ENCODE measurements at regions not wholly inside any gene's neighbourhood (a gene's known extent, or its start where the extent isn't known, plus 50 kb on each side); places are given as distances from the start of the nearest gene placed in this dataset.

GRCh38 chr12:83198291-83199015 lies 511.7 kb downstream of the TMTC2 start:
- POLR2A ChIA-PET (ENCODE audit: unreplicated experiment), result no interaction called here
- H3K9me3 ChIP-seq (ENCODE audit: control insufficient read depth, insufficient read depth, low read length), result no peaks in the 10 kb centered on the region
- no peaks in the 10 kb centered on the region for H3K79me1 ChIP-seq (ENCODE audit: low read depth in 1 of 2, low read length in 2 of 2)
- no peak overlapping the region for H3K23ac ChIP-seq (ENCODE audit: low read depth, low read length)
- H2BK5ac ChIP-seq (ENCODE audit: low read depth, low read length, poor library complexity, severe bottlenecking), result no peak overlapping the region
- H3K27ac ChIP-seq (ENCODE audit: insufficient read depth, low read length), result no peak overlapping the region
- H3K56ac ChIP-seq (ENCODE audit: extremely low read depth, insufficient read depth, low read length), result no peak overlapping the region
- H2BK20ac ChIP-seq (ENCODE audit: low read depth, low read length), result no peak overlapping the region
- no peaks in the 10 kb centered on the region for H3K36me3 ChIP-seq (ENCODE audit: control insufficient read depth, insufficient read depth, low read length)
- no peak overlapping the region for H3K4me2 ChIP-seq (ENCODE audit: low read depth, low read length)
- no peaks in the 10 kb centered on the region for H3K4me1 ChIP-seq (ENCODE audit: control insufficient read depth, insufficient read depth, low read length)
- no peak overlapping the region for H2AK5ac ChIP-seq (ENCODE audit: low read depth, low read length)
- H3K18ac ChIP-seq (ENCODE audit: low read depth, low read length), result no peak overlapping the region
- no peak overlapping the region for H4K91ac ChIP-seq (ENCODE audit: insufficient read depth, low read depth, low read length)
- H2AFZ ChIP-seq (replicated peaks; ENCODE audit: low read length, poor library complexity), result no peak overlapping the region
- H4K5ac ChIP-seq (ENCODE audit: low read depth, low read length), result no peak overlapping the region
- BruUV-seq (replicated peaks), result no TSS peak
- CTCF ChIA-PET, result no interaction called here
- TF ChIP-seq FOS (IDR thresholded peaks at IDR 0.05; ENCODE audit: low read depth, low read length) (no peak), MAFK (IDR thresholded peaks at IDR 0.05; ENCODE audit: low read depth, low read length) (no peak), BHLHE40 (IDR thresholded peaks at IDR 0.05; ENCODE audit: low read depth, low read length) (no peak), MAZ (IDR thresholded peaks at IDR 0.05; ENCODE audit: borderline replicate concordance, low read depth, low read length) (no peak), CEBPB (IDR thresholded peaks at IDR 0.05; ENCODE audit: low read depth, low read length) (no peak), CTCF (conservative IDR thresholded peaks at IDR 0.05; ENCODE audit: low read depth, low read length) (no peak), ELK1 (IDR thresholded peaks at IDR 0.05; ENCODE audit: borderline replicate concordance, low read depth, low read length) (no peak)
- dilution Hi-C loops (cut with HindIII; ENCODE audit: low sequenced_read_pairs, unreplicated experiment) (no loop called here), in situ Hi-C loops (cut with MboI; ENCODE audit: low sequenced_read_pairs) (no loop called here), intact Hi-C loops (cut with micrococcal nuclease) (no loop called here)
- no peak overlapping the region for H4K8ac ChIP-seq (ENCODE audit: low read depth in 2 of 2, low read length in 2 of 2)
- H2BK15ac ChIP-seq (ENCODE audit: low read depth, low read length), result no peak overlapping the region
- ATAC-seq (ENCODE audit: low read depth) (no peak), DNase-seq (no peak)
- H3K14ac ChIP-seq (replicated peaks; ENCODE audit: low read depth, low read length), result no peak overlapping the region
- no peaks in the 10 kb centered on the region for H3K27me3 ChIP-seq (ENCODE audit: control insufficient read depth, insufficient read depth, low read length)
- WGBS, 2 experiments (ENCODE audit: extremely low coverage in 2 of 2, insufficient read length in 1 of 2), result no CpG with 5 or more reads among the region's 3 CpGs
- no peak overlapping the region for H2AK9ac ChIP-seq (replicated peaks; ENCODE audit: low read depth, low read length, poor library complexity)
- no peaks in the 10 kb centered on the region for H4K20me1 ChIP-seq (ENCODE audit: insufficient read depth, low read length)
- H3K4me3 ChIP-seq (ENCODE audit: insufficient read depth, low read depth, low read length), result no peak overlapping the region
- H3K9ac ChIP-seq (ENCODE audit: low read depth, low read length), result no peak overlapping the region
- H3K9me1 ChIP-seq (ENCODE audit: insufficient read depth, low read length), result no peaks in the 10 kb centered on the region
- no peak overlapping the region for H2BK120ac ChIP-seq (ENCODE audit: low read depth, low read length)
- H3K4ac ChIP-seq (ENCODE audit: low read depth, low read length), result no peak overlapping the region

All from IMR-90 (cell line).